Testis (tissue), 2 donors: ENCODE measurements at regions not wholly inside any gene's neighbourhood (a gene's known extent, or its start where the extent isn't known, plus 50 kb on each side); places are given as distances from the start of the nearest gene placed in this dataset.
A peak's percentile ranks its signal among the peaks of the same experiment; 100 is the strongest.

ENCODE experiments used
- DNase-seq: peaks from one replicate; pipeline ENCODE4 v3.0.0-alpha.2; 2019
- H3K27ac ChIP-seq, 2 donors: fragments of 200-600 bp; sonication (generic); one replicate each; pipeline ENCODE4 v1.5.1; 2019
- H3K27me3 ChIP-seq: fragments of 200-600 bp; sonication (generic); one replicate; pipeline ENCODE4 v1.5.1; 2019
- H3K36me3 ChIP-seq: fragments of 200-600 bp; sonication (generic); one replicate; pipeline ENCODE4 v1.5.1; 2017; ENCODE audit warnings: low read depth; ENCODE audit errors: missing control alignments
- H3K4me1 ChIP-seq: fragments of 200-600 bp; sonication (generic); one replicate; pipeline ENCODE4 v1.5.1; 2019
- H3K4me3 ChIP-seq, 2 donors: fragments of 200-600 bp; sonication (generic); one replicate each; pipeline ENCODE4 v1.5.1; 2017 to 2019
- H3K9me3 ChIP-seq: fragments of 200-600 bp; sonication (generic); one replicate; pipeline ENCODE4 v1.5.1; 2017
- CTCF ChIP-seq, 3 experiments: fragments of 450-650 bp in 2 of 3; fragments of 200-600 bp in 1 of 3; sonication (generic) in 1 of 3; IDR thresholded peaks; one replicate each; pipeline ENCODE4 v1.5.1; 2016 to 2019; ENCODE audit warnings: antibody characterized with exemption in 3 of 3, mild to moderate bottlenecking in 2 of 3, moderate library complexity in 1 of 3
- POLR2A ChIP-seq: fragments of 450-650 bp; IDR thresholded peaks from one replicate; pipeline ENCODE4 v1.6.1; 2017; ENCODE audit warnings: antibody characterized with exemption, mild to moderate bottlenecking, moderate library complexity
- WGBS, 2 donors: methylation state at CpG; one replicate each; pipeline ENCODE4 v1.1.5; 2018; 5-methylcytosine and 5-hydroxymethylcytosine counted together
- intact Hi-C: fragments of 100-400 bp; cut with DNase I; formaldehyde crosslinking; loops from one replicate; pipeline ENCODE4 v1.15.1; 2023; ENCODE audit warnings: low total_unique reads

- 65 to 77% methylated on average over 3 of the region's 3 CpGs for WGBS, 2 donors
- H3K9me3 ChIP-seq: no peaks in the 10 kb centered on the region
- no peak overlapping the region for H3K4me3 ChIP-seq
- H3K27me3 ChIP-seq: no peaks in the 10 kb centered on the region
- no peaks in the 10 kb centered on the region for H3K36me3 ChIP-seq
- TF ChIP-seq POLR2A (no peak), CTCF (IDR thresholded peaks at IDR 0.05) (no peak)
- no peak overlapping the region for H3K27ac ChIP-seq
- DNase-seq: no peak
- H3K4me1 ChIP-seq: peaks cover 6% of the 10 kb centered on the region
- intact Hi-C loops: no loop called here
Observed at GRCh38 chr13:48890391-48890790, 85.3 kb upstream of the FNDC3A start.

- intact Hi-C loops: no loop called here
- WGBS, 2 donors: 61 to 77% methylated on average over 3 of the region's 3 CpGs
- Histone ChIP-seq H3K27ac (no peak overlapping the region), H3K9me3 (no peaks in the 10 kb centered on the region), H3K36me3 (no peaks in the 10 kb centered on the region), H3K27me3 (no peaks in the 10 kb centered on the region), H3K4me1 (peaks cover 6% of the 10 kb centered on the region), H3K4me3 (no peak overlapping the region)
- no peak for TF ChIP-seq POLR2A
- no peak for TF ChIP-seq CTCF (IDR thresholded peaks at IDR 0.05)
- peak; percentile 14 for DNase-seq
Observed at GRCh38 chr13:48891586-48891985, 84.1 kb upstream of the FNDC3A start.

- 19 to 28% methylated on average over 2 of the region's 2 CpGs for WGBS, 2 donors
- TF ChIP-seq CTCF (IDR thresholded peaks at IDR 0.05) (no peak), POLR2A (no peak)
- Histone ChIP-seq H3K36me3 (no peaks in the 10 kb centered on the region), H3K27ac (no peak overlapping the region), H3K4me1 (peaks cover 6% of the 10 kb centered on the region), H3K27me3 (no peaks in the 10 kb centered on the region), H3K4me3 (no peak overlapping the region), H3K9me3 (no peaks in the 10 kb centered on the region)
- intact Hi-C loops: no loop called here
- DNase-seq: no peak
Observed at GRCh38 chr13:48892053-48892687, 83.5 kb upstream of the FNDC3A start.

- no peaks in the 10 kb centered on the region for H3K36me3 ChIP-seq
- DNase-seq: no peak
- H3K27ac ChIP-seq: no peak overlapping the region
- intact Hi-C loops: no loop called here
- WGBS, 2 donors: 64 to 69% methylated on average over 3 of the region's 3 CpGs
- no peaks in the 10 kb centered on the region for H3K27me3 ChIP-seq
- H3K4me1 ChIP-seq: peaks cover 6% of the 10 kb centered on the region
- H3K4me3 ChIP-seq: no peak overlapping the region
- H3K9me3 ChIP-seq: no peaks in the 10 kb centered on the region
- TF ChIP-seq POLR2A (no peak), CTCF (IDR thresholded peaks at IDR 0.05) (no peak)
Observed at GRCh38 chr13:48892688-48893075, 83.0 kb upstream of the FNDC3A start.

GRCh38 chr13:48896312-48896711 is 79.4 kb upstream of the FNDC3A start:
- H3K4me3 ChIP-seq: no peak overlapping the region
- H3K36me3 ChIP-seq: no peaks in the 10 kb centered on the region
- no peak for TF ChIP-seq POLR2A
- TF ChIP-seq CTCF (IDR thresholded peaks at IDR 0.05): no peak
- DNase-seq: no peak
- peaks cover 6% of the 10 kb centered on the region for H3K4me1 ChIP-seq
- H3K27me3 ChIP-seq: no peaks in the 10 kb centered on the region
- no peaks in the 10 kb centered on the region for H3K9me3 ChIP-seq
- H3K27ac ChIP-seq: no peak overlapping the region
- intact Hi-C loops: no loop called here
